Naive thymus-derived CD8-positive, alpha-beta T cell (primary cell): ENCODE measurements at regions not wholly inside any gene's neighbourhood (a gene's known extent, or its start where the extent isn't known, plus 50 kb on each side); places are given as distances from the start of the nearest gene placed in this dataset.
"Not testable (repeated sequence)": the region's sequence is repeated elsewhere in the genome, so short reads cannot be mapped to it uniquely, and the experiment has no call there.

Source experiments
- ATAC-seq, 2 donors: fragments of 150-1000 bp; cut with Tn5 transposase in 1 of 2; sonication (Bioruptor Pico), chemical (Tn5 transposase) in 1 of 2; 1 replicate in 1 of 2; 2 replicates in 1 of 2; pipeline ENCODE4 v1.10.0; 2021; ENCODE audit warnings: mild to moderate bottlenecking in 2 of 2, moderate library complexity in 2 of 2
- POLR2A ChIA-PET: fragments of 350-600 bp; sonication (Branson Sonifier 250); formaldehyde crosslinking; loops from one replicate; lab custom pipeline; 2021; ENCODE audit warnings: antibody characterized with exemption; lab: Charles Lee
- DNase-seq, 10 donors: peaks; one replicate each; pipeline versions ENCODE4 v3.0.0 to v3.0.0-alpha.2; 2020 to 2022
- H3K27ac Mint-ChIP-seq, 10 donors: one replicate each; pipeline ENCODE4 v1.8.0; 2020 to 2022; ENCODE audit warnings: mild to moderate bottlenecking in 10 of 10, mixed read lengths in 10 of 10, moderate library complexity in 4 of 10, inconsistent platforms in 1 of 10
- H3K27me3 Mint-ChIP-seq, 5 donors: one replicate each; pipeline ENCODE4 v1.8.0; 2021 to 2022; ENCODE audit warnings: mixed read lengths in 5 of 5
- H3K36me3 Mint-ChIP-seq, 3 donors: one replicate each; pipeline ENCODE4 v1.8.0; 2020 to 2022; ENCODE audit warnings: mixed read lengths in 3 of 3, mild to moderate bottlenecking in 2 of 3, inconsistent platforms in 1 of 3
- H3K4me1 Mint-ChIP-seq, 4 donors: one replicate each; pipeline ENCODE4 v1.8.0; 2021 to 2022; ENCODE audit warnings: mixed read lengths in 4 of 4
- H3K4me3 Mint-ChIP-seq, 10 donors: one replicate each; pipeline ENCODE4 v1.8.0; 2020 to 2022; ENCODE audit warnings: mild to moderate bottlenecking in 10 of 10, mixed read lengths in 10 of 10, moderate library complexity in 6 of 10, inconsistent platforms in 1 of 10
- H3K9me3 Mint-ChIP-seq, 9 donors: one replicate each; pipeline ENCODE4 v1.8.0; 2020 to 2022; ENCODE audit warnings: mixed read lengths in 9 of 9, mild to moderate bottlenecking in 3 of 9, inconsistent platforms in 1 of 9, moderate library complexity in 1 of 9

DNA sequence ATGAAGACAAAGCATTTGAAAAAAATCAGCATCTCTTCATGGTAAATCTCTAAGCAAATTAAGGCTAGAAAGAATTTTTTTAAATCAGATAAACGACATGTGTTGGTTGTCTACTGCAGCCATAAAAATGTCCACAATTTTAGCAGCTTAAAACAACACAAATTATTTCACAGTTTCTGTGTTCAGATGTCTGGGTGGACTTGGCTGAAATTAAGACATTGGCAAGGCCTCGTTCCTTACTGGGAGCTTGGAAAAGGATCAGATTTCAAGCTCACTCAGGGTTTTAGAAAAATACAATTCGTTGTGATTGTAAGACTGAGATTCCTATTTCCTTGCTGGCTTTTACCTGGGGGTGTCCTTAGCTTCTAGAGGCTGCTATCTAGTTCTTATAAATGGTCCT, 1470.6 kb downstream of the PCDH19 start:
- DNase-seq (no peak), ATAC-seq (no peak)
- no peaks in the 10 kb centered on the region for H3K4me1 Mint-ChIP-seq
- H3K9me3 Mint-ChIP-seq: peaks cover 0 to 4% (median 0%) of the 10 kb centered on the region in 9 donors
- H3K27me3 Mint-ChIP-seq: no peaks in the 10 kb centered on the region
- no peaks in the 10 kb centered on the region for H3K36me3 Mint-ChIP-seq
- POLR2A ChIA-PET: no interaction called here
- H3K27ac Mint-ChIP-seq: no peak overlapping the region
- no peak overlapping the region for H3K4me3 Mint-ChIP-seq

DNA sequence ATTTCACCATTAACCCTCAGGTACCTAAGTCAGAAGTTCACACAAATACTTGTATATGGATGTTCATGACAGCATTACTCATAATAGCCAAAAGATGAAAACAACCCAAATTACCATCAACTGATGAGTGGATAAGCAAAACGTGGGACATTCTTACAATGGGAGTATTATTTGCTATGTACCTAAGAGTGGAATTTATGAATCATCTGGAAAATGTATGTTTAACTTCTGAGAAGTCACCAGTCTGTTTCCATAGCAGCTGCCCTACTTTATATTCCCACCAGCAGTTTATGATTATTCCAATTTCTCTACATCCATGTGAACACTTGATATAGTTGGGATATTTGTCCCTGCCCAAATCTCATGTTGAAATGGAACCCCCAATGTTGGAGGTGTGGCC, 1478.9 kb downstream of the PCDH19 start:
- Mint-ChIP-seq H3K4me1 (no peaks in the 10 kb centered on the region), H3K27ac (no peak overlapping the region), H3K9me3 (peaks cover 0 to 28% (median 0%) of the 10 kb centered on the region in 9 donors), H3K27me3 (no peaks in the 10 kb centered on the region), H3K4me3 (no peak overlapping the region), H3K36me3 (peaks cover 0 to 4% (median 0%) of the 10 kb centered on the region in 3 donors)
- DNase-seq (no peak), ATAC-seq (no peak)
- POLR2A ChIA-PET: no interaction called here

DNA sequence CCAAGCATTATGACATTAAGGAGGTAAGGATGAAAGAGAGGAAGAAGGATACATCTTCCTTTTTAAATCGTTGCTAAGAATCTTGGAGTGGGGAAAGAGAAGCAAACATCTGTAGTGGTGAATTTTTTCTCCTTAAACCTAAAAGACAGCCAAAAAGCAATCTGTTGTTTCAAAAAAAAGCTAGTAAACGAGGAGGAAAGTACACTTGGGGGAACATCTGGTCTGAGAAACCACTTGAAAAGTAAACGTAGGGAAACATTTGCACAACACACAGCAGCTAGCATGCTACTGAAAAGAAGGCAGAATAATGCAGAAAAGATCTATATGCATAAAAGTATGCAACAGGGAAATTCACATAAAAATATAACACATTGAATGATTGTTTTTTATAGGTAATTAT, 1485.6 kb downstream of the PCDH19 start:
- no peak for ATAC-seq
- Mint-ChIP-seq H3K4me3 (no peak overlapping the region), H3K36me3 (peaks cover 0 to 3% (median 0%) of the 10 kb centered on the region in 3 donors), H3K4me1 (no peaks in the 10 kb centered on the region), H3K27me3 (no peaks in the 10 kb centered on the region), H3K9me3 (peaks cover 0 to 19% (median 2%) of the 10 kb centered on the region in 9 donors), H3K27ac (no peak overlapping the region)
- POLR2A ChIA-PET: no interaction called here
- DNase-seq: no peak

DNA sequence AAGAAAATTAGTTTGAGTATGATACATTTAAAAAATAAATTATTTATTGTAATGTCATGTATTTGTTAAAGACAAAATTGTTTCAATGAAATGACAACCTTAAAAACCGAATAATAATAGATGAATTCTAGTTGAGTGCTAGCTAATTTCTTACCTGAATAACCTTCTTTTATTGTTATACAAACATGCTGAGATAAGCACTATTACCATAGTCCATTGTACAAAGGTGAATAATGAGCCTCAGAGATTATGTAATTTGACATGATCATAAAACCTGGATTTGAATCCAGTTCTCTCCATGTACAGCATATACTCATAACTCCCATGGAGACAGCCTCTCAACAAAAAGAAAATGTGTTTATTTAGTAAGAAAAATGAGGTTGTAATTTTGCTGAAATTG, 1512.9 kb downstream of the PCDH19 start:
- POLR2A ChIA-PET: no interaction called here
- no peaks in the 10 kb centered on the region for H3K4me1 Mint-ChIP-seq

DNA sequence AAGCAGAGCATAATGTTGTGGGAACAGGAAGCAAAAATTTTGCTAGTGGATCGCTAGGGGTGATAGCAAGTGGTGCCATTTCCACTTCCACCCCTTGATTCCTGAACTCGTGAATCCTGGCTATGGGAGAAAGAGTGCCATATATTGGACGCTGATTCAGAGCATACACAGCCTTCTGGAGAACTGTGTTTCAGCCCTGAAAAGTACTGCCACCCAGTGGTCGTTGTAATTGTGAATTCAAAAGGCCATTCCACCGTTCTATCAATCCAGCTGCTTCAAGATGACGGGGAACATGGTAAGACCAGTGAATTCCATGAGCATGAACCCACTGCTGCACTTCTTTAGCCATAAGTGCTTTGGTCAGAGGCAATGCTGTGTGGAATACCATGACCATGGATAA, 1559.4 kb downstream of the PCDH19 start:
- POLR2A ChIA-PET, H3K27me3 Mint-ChIP-seq, H3K9me3 Mint-ChIP-seq, H3K4me3 Mint-ChIP-seq, ATAC-seq, H3K4me1 Mint-ChIP-seq, H3K27ac Mint-ChIP-seq, H3K36me3 Mint-ChIP-seq, DNase-seq: not testable (repeated sequence)

More for the DNA sequence above, 1512.9 kb downstream of the PCDH19 start:
- no peak overlapping the region for H3K27ac Mint-ChIP-seq
- peaks cover 0 to 2% (median 0%) of the 10 kb centered on the region in 9 donors for H3K9me3 Mint-ChIP-seq
- ATAC-seq: no peak
- DNase-seq: no peak
- H3K4me3 Mint-ChIP-seq: no peak overlapping the region
- no peaks in the 10 kb centered on the region for H3K27me3 Mint-ChIP-seq
- H3K36me3 Mint-ChIP-seq: no peaks in the 10 kb centered on the region
